Liver (tissue), 3 donors: ENCODE measurements at regions not wholly inside any gene's neighbourhood (a gene's known extent, or its start where the extent isn't known, plus 50 kb on each side); places are given as distances from the start of the nearest gene placed in this dataset.

Experiments used
- ATF3 ChIP-seq: IDR thresholded peaks from 2 replicates; pipeline ENCODE4 v1.6.1; 2016; ENCODE audit warnings: antibody characterized with exemption
- CTCF ChIP-seq: fragments of 150-350 bp; IDR thresholded peaks from 2 replicates; pipeline ENCODE4 v1.5.1; 2017; ENCODE audit warnings: improper control_type of control experiment, low read depth, low read length; ENCODE audit not compliant: missing input control
- EGR1 ChIP-seq, 2 donors: IDR thresholded peaks; 2 replicates each; pipeline ENCODE4 v1.6.1; 2016 to 2018; ENCODE audit warnings: antibody characterized with exemption in 2 of 2, low read depth in 2 of 2
- FOXA2 ChIP-seq: IDR thresholded peaks from 2 replicates; pipeline ENCODE4 v1.6.1; 2016; ENCODE audit warnings: antibody characterized with exemption
- GABPA ChIP-seq, 2 donors: IDR thresholded peaks in 1 of 2; conservative IDR thresholded peaks in 1 of 2; 2 replicates each; pipeline ENCODE4 v1.6.1; 2016; ENCODE audit warnings: antibody characterized with exemption in 2 of 2, mild to moderate bottlenecking in 1 of 2, moderate library complexity in 1 of 2
- JUND ChIP-seq, 2 donors: IDR thresholded peaks; 2 replicates each; pipeline ENCODE4 v1.6.1; 2016; ENCODE audit warnings: antibody characterized with exemption in 2 of 2
- MAX ChIP-seq: IDR thresholded peaks from 2 replicates; pipeline ENCODE4 v1.6.1; 2016; ENCODE audit warnings: antibody characterized with exemption
- RAD21 ChIP-seq, 2 donors: IDR thresholded peaks; 2 replicates each; pipeline ENCODE4 v1.6.1; 2016; ENCODE audit warnings: antibody characterized with exemption in 2 of 2, mild to moderate bottlenecking in 2 of 2
- REST ChIP-seq: IDR thresholded peaks from 2 replicates; pipeline ENCODE4 v1.6.1; 2016; ENCODE audit warnings: antibody characterized with exemption, mild to moderate bottlenecking
- SP1 ChIP-seq: IDR thresholded peaks from 2 replicates; pipeline ENCODE4 v1.6.1; 2018; ENCODE audit warnings: antibody characterized with exemption, mild to moderate bottlenecking
- TAF1 ChIP-seq: conservative IDR thresholded peaks from 2 replicates; pipeline ENCODE4 v1.6.1; 2016; ENCODE audit warnings: antibody characterized with exemption, mild to moderate bottlenecking
- YY1 ChIP-seq: IDR thresholded peaks from 2 replicates; pipeline ENCODE4 v1.6.1; 2016; ENCODE audit warnings: antibody characterized with exemption, mild to moderate bottlenecking
- ZBTB33 ChIP-seq: IDR thresholded peaks from 2 replicates; pipeline ENCODE4 v1.6.1; 2016; ENCODE audit warnings: antibody characterized with exemption
- donor health status: healthy.
- donor health status: healthy.

- TF ChIP-seq CTCF: no peak
- TF ChIP-seq TAF1: no peak
- no peak for TF ChIP-seq MAX
- TF ChIP-seq SP1: no peak
- TF ChIP-seq ZBTB33: no peak
- no peak for TF ChIP-seq YY1
- TF ChIP-seq FOXA2: no peak
- TF ChIP-seq EGR1 (IDR thresholded peaks at IDR 0.05; ENCODE audit: low read depth in 2 of 2): no peak
- TF ChIP-seq ATF3: no peak
- TF ChIP-seq GABPA (IDR thresholded peaks at IDR 0.05 in 1 of 2, conservative IDR thresholded peaks at IDR 0.05 in 1 of 2): no peak
- no peak for TF ChIP-seq REST
- no peak for TF ChIP-seq JUND (IDR thresholded peaks at IDR 0.05)
- TF ChIP-seq RAD21 (IDR thresholded peaks at IDR 0.05): no peak
Measured at GRCh38 chr2:150232321-150232720, 255.1 kb downstream of the RND3 start.
